ENCODE measurements at regions not wholly inside any gene's neighbourhood (a gene's known extent, or its start where the extent isn't known, plus 50 kb on each side); places are given as distances from the start of the nearest gene placed in this dataset.

- DNase-seq = no peak
- H3K23ac ChIP-seq (ENCODE audit: insufficient read length, low read depth, low read length) = no peak overlapping the region
- no peak overlapping the region for H3K9ac ChIP-seq (ENCODE audit: extremely low read depth, insufficient read length, low read length)
- no peak overlapping the region for H2BK15ac ChIP-seq (ENCODE audit: low read depth, low read length)
- H3K14ac ChIP-seq (ENCODE audit: insufficient read depth, low read length) = no peak overlapping the region
- H4K91ac ChIP-seq (ENCODE audit: insufficient read length, low read depth, low read length) = no peak overlapping the region
- H3K79me2 ChIP-seq (ENCODE audit: insufficient read depth, low read length) = no peaks in the 10 kb centered on the region
- no peaks in the 10 kb centered on the region for H3K27me3 ChIP-seq (ENCODE audit: insufficient read depth, low read length)
- H3K4ac ChIP-seq (ENCODE audit: low read depth, low read length) = no peak overlapping the region
- H4K20me1 ChIP-seq (ENCODE audit: control insufficient read depth, insufficient read depth, insufficient read length) = no peaks in the 10 kb centered on the region
- no peak overlapping the region for H2BK120ac ChIP-seq (ENCODE audit: low read depth, low read length, poor library complexity, severe bottlenecking)
- WGBS (ENCODE audit: extremely low coverage, insufficient read length, low lambda C conversion rate) = no CpG with 5 or more reads among the region's 1 CpG
- no peak for TF ChIP-seq CTCF (conservative IDR thresholded peaks at IDR 0.05)
- Mint-ChIP-seq H3K36me3 (ENCODE audit: insufficient read depth in 1 of 3, low read depth in 3 of 3) (no peaks in the 10 kb centered on the region), H3K4me3 (no peak overlapping the region), H3K27ac (no peak overlapping the region), H3K4me1 (no peaks in the 10 kb centered on the region), H3K27me3 (ENCODE audit: low read depth) (no peaks in the 10 kb centered on the region), H3K9me3 (peaks cover 3 to 7% of the 10 kb centered on the region in 2 experiments; a peak in 4 of 5 replicates)
- H3K9me3 ChIP-seq (ENCODE audit: control insufficient read depth, low read depth, low read length) = no peaks in the 10 kb centered on the region
- no peak overlapping the region for H3K27ac ChIP-seq (ENCODE audit: insufficient read length, low read depth, low read length)
- H3K23me2 ChIP-seq (ENCODE audit: insufficient read length, low read depth, low read length, poor library complexity, severe bottlenecking) = no peaks in the 10 kb centered on the region
- no peak overlapping the region for H2BK20ac ChIP-seq (ENCODE audit: low read depth, low read length, poor library complexity, severe bottlenecking)
- no peak overlapping the region for H4K5ac ChIP-seq (ENCODE audit: insufficient read length, low read depth, low read length)
- no peak overlapping the region for H3K56ac ChIP-seq (ENCODE audit: insufficient read length, low read depth, low read length)
- no peak overlapping the region for H3K18ac ChIP-seq (ENCODE audit: insufficient read length, low read depth, low read length)
- H4K8ac ChIP-seq (replicated peaks; ENCODE audit: insufficient read length, low read depth, low read length) = no peak overlapping the region
- H3K4me2 ChIP-seq (ENCODE audit: insufficient read depth, insufficient read length, low read length) = no peak overlapping the region
- H2AFZ ChIP-seq (ENCODE audit: low read length) = no peak overlapping the region
- H3T11ph ChIP-seq (ENCODE audit: low read length) = no peak overlapping the region
- H2BK5ac ChIP-seq (ENCODE audit: insufficient read length, low read length) = no peak overlapping the region
- H2BK12ac ChIP-seq (ENCODE audit: insufficient read length, low read depth, low read length) = no peak overlapping the region
- no peaks in the 10 kb centered on the region for H3K4me1 ChIP-seq (ENCODE audit: insufficient read depth, low read length)
- H2AK5ac ChIP-seq (ENCODE audit: insufficient read length, low read length) = no peak overlapping the region
- no peaks in the 10 kb centered on the region for H3K79me1 ChIP-seq (ENCODE audit: insufficient read depth, low read depth, low read length, poor library complexity, severe bottlenecking)
These were observed 735.3 kb upstream of the RAG2 start for GRCh38 chr11:37333345-37333744.
